Hepatocyte (in vitro differentiated cells): ENCODE measurements at regions not wholly inside any gene's neighbourhood (a gene's known extent, or its start where the extent isn't known, plus 50 kb on each side); places are given as distances from the start of the nearest gene placed in this dataset.

Source experiments
- CTCF ChIP-seq: fragments of 200-600 bp; sonication (generic); IDR thresholded peaks from 2 replicates; pipeline ENCODE4 v1.5.1; 2016; ENCODE audit warnings: antibody characterized with exemption, mild to moderate bottlenecking; ENCODE audit not compliant: poor library complexity
- EZH2 ChIP-seq: fragments of 200-600 bp; sonication (generic); IDR thresholded peaks from 2 replicates; pipeline ENCODE4 v1.6.1; 2016; ENCODE audit warnings: antibody characterized with exemption, mild to moderate bottlenecking, borderline replicate concordance

- no peak for TF ChIP-seq EZH2
- no peak for TF ChIP-seq CTCF
These were observed 587.1 kb upstream of the CPEB2 start for GRCh38 chr4:14415146-14415545.
